Esophagus squamous epithelium (tissue), 4 donors: ENCODE measurements at regions not wholly inside any gene's neighbourhood (a gene's known extent, or its start where the extent isn't known, plus 50 kb on each side); places are given as distances from the start of the nearest gene placed in this dataset.

Experiments used
- CTCF ChIP-seq, 6 experiments: fragments of 450-650 bp in 4 of 6; fragments of 200-600 bp in 2 of 6; sonication (generic) in 2 of 6; IDR thresholded peaks; one replicate each; pipeline ENCODE4 v1.5.1; 2016 to 2019; ENCODE audit warnings: antibody characterized with exemption in 6 of 6, mild to moderate bottlenecking in 4 of 6, moderate library complexity in 4 of 6
- POLR2A ChIP-seq, 4 donors: fragments of 450-650 bp; IDR thresholded peaks; one replicate each; pipeline ENCODE4 v1.6.1; 2017; ENCODE audit warnings: antibody characterized with exemption in 4 of 4, mild to moderate bottlenecking in 4 of 4, moderate library complexity in 3 of 4

- no peak for TF ChIP-seq CTCF (IDR thresholded peaks at IDR 0.05)
- TF ChIP-seq POLR2A (IDR thresholded peaks at IDR 0.05): no peak
Observed at GRCh38 chr17:13917634-13918033, 151.7 kb upstream of the COX10 start.
